Left lung (tissue), 4 donors: ENCODE measurements at regions not wholly inside any gene's neighbourhood (a gene's known extent, or its start where the extent isn't known, plus 50 kb on each side); places are given as distances from the start of the nearest gene placed in this dataset.

Source experiments
- ATAC-seq: fragments of 200-7000 bp; cut with Tn5 transposase; one replicate; pipeline ENCODE4 v1.9.1; 2020; ENCODE audit warnings: moderate library complexity
- DNase-seq, 4 donors: peaks; one replicate each; pipeline ENCODE4 v3.0.0-alpha.2; 2013 to 2020
- H3K27ac ChIP-seq, 2 donors: fragments of 200-600 bp; sonication (generic) in 1 of 2; one replicate each; pipeline versions ENCODE4 v1.5.0 to v1.8.0; 2020 to 2021
- H3K27me3 ChIP-seq, 2 donors: fragments of 200-600 bp; sonication (generic) in 1 of 2; one replicate each; pipeline versions ENCODE4 v1.5.0 to v1.8.0; 2020 to 2021
- H3K36me3 ChIP-seq, 2 donors: fragments of 200-600 bp; sonication (generic) in 1 of 2; one replicate each; pipeline versions ENCODE4 v1.5.0 to v1.8.0; 2020 to 2021
- H3K4me1 ChIP-seq, 2 donors: fragments of 200-600 bp; one replicate each; pipeline ENCODE4 v1.8.0; 2021
- H3K4me3 ChIP-seq, 2 donors: fragments of 200-600 bp; sonication (generic) in 1 of 2; one replicate each; pipeline versions ENCODE4 v1.5.0 to v1.8.0; 2020 to 2021; ENCODE audit warnings: mild to moderate bottlenecking in 1 of 2
- H3K9me3 ChIP-seq, 2 donors: fragments of 200-600 bp; sonication (generic) in 1 of 2; one replicate each; pipeline versions ENCODE4 v1.5.0 to v1.8.0; 2020 to 2021
- CTCF ChIP-seq, 2 donors: fragments of 200-600 bp; sonication (generic) in 1 of 2; IDR thresholded peaks; one replicate each; pipeline versions ENCODE4 v1.5.0 to v1.8.0; 2021; ENCODE audit warnings: antibody characterized with exemption in 2 of 2
- intact Hi-C, 2 donors: fragments of 100-400 bp; cut with DNase I; formaldehyde crosslinking; loops; one replicate each; pipeline versions ENCODE4 v1.11.2 to v1.14.2; 2022
- donor health status: DM: no; HTN: yes; CAD: no.
- donor health status: DM: no; HTN: no; CAD: no.

- no peaks in the 10 kb centered on the region for H3K27me3 ChIP-seq
- ATAC-seq: no peak
- DNase-seq: no peak
- intact Hi-C loops: no loop called here
- no peak for TF ChIP-seq CTCF (IDR thresholded peaks at IDR 0.05)
- H3K9me3 ChIP-seq: no peaks in the 10 kb centered on the region
- no peak overlapping the region for H3K27ac ChIP-seq
- no peak overlapping the region for H3K4me3 ChIP-seq
- H3K36me3 ChIP-seq: no peaks in the 10 kb centered on the region
- H3K4me1 ChIP-seq: no peaks in the 10 kb centered on the region
Measured at GRCh38 chr13:73983109-73983508, 151.1 kb downstream of the KLF12 start.

- no peak overlapping the region for H3K27ac ChIP-seq
Measured at GRCh38 chr13:73981595-73981994, 152.6 kb downstream of the KLF12 start.

DNA sequence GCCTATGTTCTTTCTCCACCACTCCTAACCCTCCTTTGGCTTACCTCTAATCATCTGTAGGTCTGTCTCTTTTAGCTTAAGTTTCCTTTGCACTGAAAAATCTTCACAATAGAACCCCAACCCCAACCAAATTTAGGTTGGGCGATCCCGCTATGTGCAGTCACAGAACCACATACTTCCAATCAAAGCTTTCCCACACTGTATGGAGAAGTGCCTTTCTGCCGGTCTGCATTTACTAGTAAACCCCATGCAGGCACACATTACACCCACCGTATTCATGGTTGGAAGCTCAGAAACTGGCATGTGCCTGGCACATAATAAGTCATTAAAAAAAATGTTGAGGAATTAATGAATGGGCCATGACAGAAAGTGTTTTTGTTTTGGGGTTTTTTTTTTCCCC, 158.4 kb downstream of the KLF12 start:
- Histone ChIP-seq H3K27me3 (no peaks in the 10 kb centered on the region), H3K27ac (no peak overlapping the region), H3K36me3 (no peaks in the 10 kb centered on the region), H3K4me1 (no peaks in the 10 kb centered on the region), H3K4me3 (no peak overlapping the region), H3K9me3 (peaks cover 0 to 4% of the 10 kb centered on the region in 2 donors)
- ATAC-seq: no peak
- DNase-seq: no peak
- TF ChIP-seq CTCF (IDR thresholded peaks at IDR 0.05): no peak
- intact Hi-C loops: no loop called here

More at GRCh38 chr13:73981595-73981994, 152.6 kb downstream of the KLF12 start:
- DNase-seq (no peak), ATAC-seq (no peak)
- no peak for TF ChIP-seq CTCF (IDR thresholded peaks at IDR 0.05)
- Histone ChIP-seq H3K27me3 (no peaks in the 10 kb centered on the region), H3K9me3 (no peaks in the 10 kb centered on the region), H3K4me1 (no peaks in the 10 kb centered on the region), H3K4me3 (no peak overlapping the region), H3K36me3 (no peaks in the 10 kb centered on the region)
- intact Hi-C loops: no loop called here

DNA sequence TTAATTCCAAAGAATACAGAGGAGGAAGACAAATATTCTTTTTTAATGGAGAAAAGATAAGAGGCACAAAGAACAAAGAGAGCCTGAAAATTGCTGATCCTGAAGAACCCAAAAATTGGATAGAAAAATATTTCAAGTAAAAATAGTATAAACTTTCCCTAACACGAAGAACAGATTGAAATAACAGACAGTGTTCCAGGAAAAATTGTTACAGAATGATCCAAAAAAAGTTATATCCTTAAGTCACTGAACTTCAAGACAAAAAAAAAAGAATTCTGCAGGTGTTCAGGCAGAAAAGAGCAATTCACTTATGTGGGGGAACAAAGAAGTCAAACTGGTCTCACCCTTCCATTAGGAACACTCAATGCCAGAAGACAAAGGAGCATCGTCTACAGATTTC, 160.2 kb downstream of the KLF12 start:
- intact Hi-C loops: no loop called here
- Histone ChIP-seq H3K27ac (no peak overlapping the region), H3K36me3 (no peaks in the 10 kb centered on the region), H3K4me3 (no peak overlapping the region), H3K9me3 (peaks cover 0 to 4% of the 10 kb centered on the region in 2 donors), H3K27me3 (no peaks in the 10 kb centered on the region), H3K4me1 (no peaks in the 10 kb centered on the region)
- ATAC-seq (no peak), DNase-seq (no peak)
- TF ChIP-seq CTCF (IDR thresholded peaks at IDR 0.05): no peak

DNA sequence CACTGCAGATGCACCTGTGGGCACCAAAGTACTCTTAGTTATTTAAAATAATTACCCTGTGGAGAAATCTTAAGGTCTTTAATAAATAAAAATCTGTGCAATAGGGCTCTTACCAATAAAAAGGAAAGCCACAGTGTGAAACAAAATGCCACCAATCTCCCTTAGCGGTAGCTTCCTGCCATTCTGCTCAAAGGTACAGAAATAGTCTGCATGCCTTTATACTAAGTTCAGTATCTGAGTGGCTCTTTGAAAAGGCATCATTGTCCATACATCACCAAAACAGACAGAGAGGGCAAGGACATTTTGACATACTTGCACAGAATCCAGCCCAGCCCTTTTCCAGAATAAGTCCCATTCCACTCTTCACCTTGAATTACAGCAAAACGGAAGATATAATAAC, 161.0 kb downstream of the KLF12 start:
- ATAC-seq: no peak
- H3K27ac ChIP-seq: no peak overlapping the region
- H3K4me3 ChIP-seq: no peak overlapping the region
- no peaks in the 10 kb centered on the region for H3K27me3 ChIP-seq
- no peaks in the 10 kb centered on the region for H3K36me3 ChIP-seq
- DNase-seq: no peak
- peaks cover 0 to 4% of the 10 kb centered on the region in 2 donors for H3K9me3 ChIP-seq
- intact Hi-C loops: no loop called here
- no peak for TF ChIP-seq CTCF (IDR thresholded peaks at IDR 0.05)
- no peaks in the 10 kb centered on the region for H3K4me1 ChIP-seq
